Colonic mucosa (tissue), 4 donors: ENCODE measurements at regions not wholly inside any gene's neighbourhood (a gene's known extent, or its start where the extent isn't known, plus 50 kb on each side); places are given as distances from the start of the nearest gene placed in this dataset.
"Not testable (repeated sequence)": the region's sequence is repeated elsewhere in the genome, so short reads cannot be mapped to it uniquely, and the experiment has no call there.

Experiments
- DNase-seq: peaks from one replicate; pipeline ENCODE4 v3.0.0-alpha.2; 2020
- H3K27ac ChIP-seq: fragments of 200-600 bp; one replicate; pipeline ENCODE4 v1.8.0; 2021
- H3K27me3 ChIP-seq: fragments of 200-600 bp; one replicate; pipeline ENCODE4 v1.8.0; 2021
- H3K36me3 ChIP-seq: fragments of 200-600 bp; one replicate; pipeline ENCODE4 v1.8.0; 2021
- H3K4me1 ChIP-seq: fragments of 200-600 bp; one replicate; pipeline ENCODE4 v1.8.0; 2021; ENCODE audit warnings: mild to moderate bottlenecking
- H3K4me3 ChIP-seq: fragments of 200-600 bp; one replicate; pipeline ENCODE4 v1.8.0; 2021
- H3K9ac ChIP-seq, 2 donors: one replicate each; pipeline ENCODE4 v1.7.0; 2013; ENCODE audit warnings: control low read depth in 2 of 2, low read depth in 2 of 2, low read length in 2 of 2
- H3K9me3 ChIP-seq: fragments of 200-600 bp; one replicate; pipeline ENCODE4 v1.8.0; 2021
- CTCF ChIP-seq: fragments of 200-600 bp; IDR thresholded peaks from one replicate; pipeline ENCODE4 v1.8.0; 2022; ENCODE audit warnings: antibody characterized with exemption, mild to moderate bottlenecking
- intact Hi-C: fragments of 100-400 bp; cut with DNase I; formaldehyde crosslinking; loops from one replicate; pipeline ENCODE4 v1.14.1; 2022
- donor health status: healthy.
- donor health status: DM: no; HTN: no; CAD: no.
- donor health status: DM: no; HTN: no; CAD: no.

GRCh38 chrX:37509349-37509748 is 62.1 kb upstream of the LANCL3 start:
- no peaks in the 10 kb centered on the region for H3K4me1 ChIP-seq
- no peaks in the 10 kb centered on the region for H3K36me3 ChIP-seq
- TF ChIP-seq CTCF: no peak
- DNase-seq: no peak
- H3K27ac ChIP-seq: no peak overlapping the region
- no peaks in the 10 kb centered on the region for H3K9me3 ChIP-seq
- H3K4me3 ChIP-seq: no peak overlapping the region
- intact Hi-C loops: loop anchor here (5.0 kb wide), 1 partner anchor 318 kb away; no protein-coding TSS in a partner anchor
- no peaks in the 10 kb centered on the region for H3K27me3 ChIP-seq
- H3K9ac ChIP-seq: no peak overlapping the region

DNA sequence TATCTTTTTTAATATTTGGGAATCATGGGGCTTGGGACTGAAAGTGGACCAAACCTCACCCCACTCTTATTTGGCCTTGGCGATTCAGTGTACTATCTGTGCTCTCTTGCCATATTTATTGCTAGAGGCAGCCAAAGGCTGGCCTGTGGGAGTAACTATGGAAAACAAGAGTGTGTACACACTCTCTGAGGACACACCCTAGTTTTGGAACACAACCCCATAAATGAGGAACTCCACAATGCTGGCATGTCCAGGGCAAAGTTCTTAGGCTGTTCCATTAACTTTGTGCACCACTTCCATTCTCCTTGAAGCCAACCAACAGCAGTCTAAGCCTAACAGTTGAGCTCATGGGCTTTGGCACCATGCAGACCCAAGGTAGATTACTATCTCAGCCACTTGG is 54.9 kb upstream of the LANCL3 start:
- H3K4me3 ChIP-seq, H3K9ac ChIP-seq, H3K27ac ChIP-seq, DNase-seq, intact Hi-C loops, H3K9me3 ChIP-seq, H3K4me1 ChIP-seq, H3K36me3 ChIP-seq, H3K27me3 ChIP-seq: not testable (repeated sequence)

GRCh38 chrX:37519261-37519660 is 52.2 kb upstream of the LANCL3 start:
- H3K9me3 ChIP-seq, H3K4me3 ChIP-seq, H3K36me3 ChIP-seq, H3K27me3 ChIP-seq, intact Hi-C loops, DNase-seq, H3K4me1 ChIP-seq, H3K27ac ChIP-seq, H3K9ac ChIP-seq: not testable (repeated sequence)

GRCh38 chrX:37520860-37521450 is 50.5 kb upstream of the LANCL3 start:
- intact Hi-C loops, H3K4me3 ChIP-seq, H3K9me3 ChIP-seq, DNase-seq, H3K27me3 ChIP-seq, H3K9ac ChIP-seq, H3K27ac ChIP-seq, H3K4me1 ChIP-seq, H3K36me3 ChIP-seq: not testable (repeated sequence)
